BLaER1 treated with 17β-estradiol and CSF1 and Interleukin-3, amounts not matched to agents 10 nM and 100 nM (cell line): ENCODE measurements at regions not wholly inside any gene's neighbourhood (a gene's known extent, or its start where the extent isn't known, plus 50 kb on each side); places are given as distances from the start of the nearest gene placed in this dataset.
A peak's percentile ranks its signal among the peaks of the same experiment; 100 is the strongest.

Experiments
- H3K27ac ChIP-seq, 11 experiments: shearing (Covaris generic); formaldehyde crosslinking; 2 replicates each; pipeline ENCODE4 v1.8.1; 2022
- H3K27me3 ChIP-seq, 11 experiments: shearing (Covaris generic); formaldehyde crosslinking; 2 replicates each; pipeline ENCODE4 v1.8.1; 2022
- H3K36me3 ChIP-seq, 11 experiments: shearing (Covaris generic); formaldehyde crosslinking; 2 replicates each; pipeline ENCODE4 v1.8.1; 2022
- H3K4me1 ChIP-seq, 10 experiments: shearing (Covaris generic); formaldehyde crosslinking; 2 replicates each; pipeline ENCODE4 v1.8.1; 2022
- H3K4me2 ChIP-seq, 11 experiments: shearing (Covaris generic); formaldehyde crosslinking; 2 replicates each; pipeline ENCODE4 v1.8.1; 2022
- H3K4me3 ChIP-seq, 10 experiments: shearing (Covaris generic); formaldehyde crosslinking; 2 replicates each; pipeline ENCODE4 v1.8.1; 2022
- H3K9ac ChIP-seq, 11 experiments: shearing (Covaris generic); formaldehyde crosslinking; 2 replicates each; pipeline ENCODE4 v1.8.1; 2022
- H3K9me3 ChIP-seq, 11 experiments: shearing (Covaris generic); formaldehyde crosslinking; replicated peaks in 1 of 11; 2 replicates each; pipeline ENCODE4 v1.8.1; 2022
- H4K20me1 ChIP-seq, 11 experiments: shearing (Covaris generic); formaldehyde crosslinking; 2 replicates each; pipeline ENCODE4 v1.8.1; 2022
- Cebpa-rat ChIP-seq, 11 experiments: shearing (Covaris generic); IDR thresholded peaks; 2 replicates each; pipeline ENCODE4 v1.8.1; 2022

DNA sequence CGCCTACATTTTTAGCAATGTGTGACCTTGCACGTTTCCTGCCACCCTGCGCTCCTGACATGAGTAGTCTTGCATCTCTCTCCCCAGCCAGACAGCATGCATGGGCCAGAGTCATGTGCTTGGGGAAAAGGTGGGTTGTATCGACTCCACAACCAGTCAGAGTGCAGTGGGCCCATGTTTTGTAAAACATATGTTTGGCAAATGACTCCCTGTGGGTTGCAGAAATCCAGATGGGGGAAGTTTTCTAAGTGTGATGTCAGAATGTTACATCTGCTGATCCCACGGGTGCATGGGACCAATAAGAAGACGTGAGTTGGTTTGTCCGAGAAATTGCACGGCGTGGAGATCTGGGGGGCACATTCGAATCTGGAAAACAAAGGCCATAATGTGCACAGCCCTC lies 147.1 kb downstream of the FOXL1 start:
- no peaks in the 10 kb centered on the region; a peak in 2 of 22 replicates for H4K20me1 ChIP-seq
- no peaks in the 10 kb centered on the region for H3K36me3 ChIP-seq
- H3K27me3 ChIP-seq: peaks cover 0 to 3% (median 0%) of the 10 kb centered on the region in 11 experiments; a peak in 1 of 22 replicates
- peaks cover 0 to 6% (median 0%) of the 10 kb centered on the region in 10 experiments; a peak in 1 of 20 replicates for H3K4me1 ChIP-seq
- no peak overlapping the region for H3K4me2 ChIP-seq
- no peak for TF ChIP-seq Cebpa-rat (IDR thresholded peaks at IDR 0.05)
- no peaks in the 10 kb centered on the region for H3K9me3 ChIP-seq
- no peak overlapping the region for H3K4me3 ChIP-seq
- no peak overlapping the region for H3K9ac ChIP-seq
- H3K27ac ChIP-seq: no peak overlapping the region

DNA sequence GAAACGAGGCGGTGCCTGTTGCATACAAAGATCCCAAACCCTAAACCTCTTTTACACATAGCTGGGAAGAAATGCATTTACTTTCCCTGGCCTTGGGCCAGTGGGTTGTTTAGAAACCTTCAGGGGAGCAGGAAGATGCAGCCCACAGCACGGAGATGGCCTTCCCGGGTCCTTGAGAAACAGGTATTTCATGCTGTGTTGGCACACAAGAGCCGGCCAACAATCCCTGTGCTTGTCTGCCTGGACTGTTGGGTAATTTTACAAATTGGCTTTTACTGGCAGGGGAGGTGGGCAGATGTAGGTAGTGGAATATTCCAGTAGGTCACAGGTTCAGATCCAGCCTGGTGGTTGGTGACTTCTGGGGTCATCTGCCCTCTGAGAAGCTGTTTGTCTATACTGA lies 148.0 kb downstream of the FOXL1 start:
- H3K9ac ChIP-seq: no peak overlapping the region
- no peaks in the 10 kb centered on the region; a peak in 2 of 22 replicates for H4K20me1 ChIP-seq
- H3K36me3 ChIP-seq: no peaks in the 10 kb centered on the region
- H3K4me3 ChIP-seq: no peak overlapping the region
- H3K4me1 ChIP-seq: peaks cover 0 to 9% (median 0%) of the 10 kb centered on the region in 10 experiments; a peak in 2 of 20 replicates
- peaks cover 0 to 5% (median 0%) of the 10 kb centered on the region in 11 experiments; a peak in 3 of 22 replicates for H3K27me3 ChIP-seq
- no peak for TF ChIP-seq Cebpa-rat (IDR thresholded peaks at IDR 0.05)
- no peaks in the 10 kb centered on the region for H3K9me3 ChIP-seq
- no peak overlapping the region for H3K4me2 ChIP-seq
- no peak overlapping the region for H3K27ac ChIP-seq

DNA sequence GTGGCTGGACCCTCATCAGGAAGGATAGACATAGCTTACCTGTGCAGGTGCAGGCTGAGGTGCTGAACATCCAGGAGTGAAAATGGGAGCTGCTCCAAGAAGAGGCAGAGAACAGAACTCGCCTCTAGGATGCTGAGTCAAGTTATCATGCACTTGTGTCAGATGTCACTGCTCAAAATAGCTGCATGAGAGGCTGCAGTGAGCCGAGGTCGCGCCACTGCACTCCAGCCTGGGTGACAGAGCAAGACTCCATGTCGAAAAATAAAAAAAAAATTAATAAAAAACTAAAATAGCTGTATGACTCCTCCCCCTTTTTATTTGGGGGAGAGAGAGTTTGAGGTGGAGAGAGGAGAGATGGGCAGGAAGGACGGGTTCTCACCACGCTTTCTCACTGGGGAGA lies 148.8 kb downstream of the FOXL1 start:
- Histone ChIP-seq H3K4me2 (0 out of 22 replicates have a peak overlapping the region, but pooled peaks of 1 of the 11 experiments have one; percentile 3), H3K27me3 (peaks cover 0 to 5% (median 0%) of the 10 kb centered on the region in 11 experiments; a peak in 3 of 22 replicates), H3K4me3 (no peak overlapping the region), H3K4me1 (peaks cover 0 to 9% (median 0%) of the 10 kb centered on the region in 10 experiments; a peak in 2 of 20 replicates), H3K9me3 (no peaks in the 10 kb centered on the region), H3K36me3 (no peaks in the 10 kb centered on the region), H4K20me1 (no peaks in the 10 kb centered on the region; a peak in 2 of 22 replicates), H3K27ac (no peak overlapping the region), H3K9ac (no peak overlapping the region)
- no peak for TF ChIP-seq Cebpa-rat (IDR thresholded peaks at IDR 0.05)

DNA sequence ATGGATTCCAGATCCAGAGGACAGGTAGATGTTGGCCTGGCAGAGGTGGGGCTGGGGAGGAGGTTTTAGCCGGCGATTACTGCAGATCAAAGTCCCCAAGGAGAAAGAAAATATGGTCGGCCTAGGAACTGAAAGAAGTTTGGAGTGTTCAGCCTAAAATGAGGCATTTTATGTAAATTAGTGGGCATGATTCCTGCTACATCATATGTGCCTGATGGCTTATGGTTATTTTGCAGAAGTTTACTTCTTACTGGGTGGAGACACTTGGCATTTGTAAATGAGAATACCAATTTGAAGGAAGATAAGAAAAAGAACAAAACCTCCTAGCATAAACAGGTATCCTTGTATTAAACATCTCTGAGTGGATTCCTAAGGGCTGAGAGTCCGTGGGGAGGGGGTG lies 149.3 kb downstream of the FOXL1 start:
- TF ChIP-seq Cebpa-rat (IDR thresholded peaks at IDR 0.05): no peak
- Histone ChIP-seq H3K27me3 (peaks cover 0 to 5% (median 0%) of the 10 kb centered on the region in 11 experiments; a peak in 3 of 22 replicates), H4K20me1 (no peaks in the 10 kb centered on the region; a peak in 2 of 22 replicates), H3K4me3 (no peak overlapping the region), H3K9me3 (no peaks in the 10 kb centered on the region), H3K4me2 (0 out of 22 replicates have a peak overlapping the region, but pooled peaks of 1 of the 11 experiments have one; percentile 3), H3K9ac (no peak overlapping the region), H3K36me3 (no peaks in the 10 kb centered on the region), H3K4me1 (peaks cover 0 to 9% (median 0%) of the 10 kb centered on the region in 10 experiments; a peak in 2 of 20 replicates), H3K27ac (no peak overlapping the region)

DNA sequence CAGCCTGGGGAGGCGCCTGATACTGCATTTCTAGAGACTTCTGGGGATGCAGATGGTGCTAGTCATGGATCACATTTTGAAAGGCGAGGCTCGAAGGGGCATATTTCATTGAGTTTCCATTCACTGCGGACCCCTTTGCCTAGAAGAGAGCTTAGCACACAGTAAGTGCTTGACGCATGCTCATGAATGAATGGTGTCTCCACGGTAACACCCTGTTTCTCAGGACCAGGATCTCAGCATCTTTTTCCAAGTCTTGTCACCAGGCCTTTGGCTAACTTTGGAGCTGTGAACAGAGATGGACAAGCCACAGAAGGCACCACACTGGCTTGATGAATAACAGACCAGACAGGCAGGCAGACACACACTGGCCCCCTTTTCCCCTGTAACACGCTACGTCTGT lies 151.3 kb downstream of the FOXL1 start:
- no peaks in the 10 kb centered on the region for H3K9me3 ChIP-seq
- H3K4me2 ChIP-seq: no peak overlapping the region
- TF ChIP-seq Cebpa-rat (IDR thresholded peaks at IDR 0.05): no peak
- H3K9ac ChIP-seq: no peak overlapping the region
- no peak overlapping the region for H3K27ac ChIP-seq
- peaks cover 0 to 5% (median 0%) of the 10 kb centered on the region in 11 experiments; a peak in 3 of 22 replicates for H3K27me3 ChIP-seq
- H3K4me3 ChIP-seq: no peak overlapping the region
- H3K36me3 ChIP-seq: no peaks in the 10 kb centered on the region
- H4K20me1 ChIP-seq: no peaks in the 10 kb centered on the region; a peak in 1 of 22 replicates
- H3K4me1 ChIP-seq: peaks cover 0 to 9% (median 0%) of the 10 kb centered on the region in 10 experiments; a peak in 2 of 20 replicates

DNA sequence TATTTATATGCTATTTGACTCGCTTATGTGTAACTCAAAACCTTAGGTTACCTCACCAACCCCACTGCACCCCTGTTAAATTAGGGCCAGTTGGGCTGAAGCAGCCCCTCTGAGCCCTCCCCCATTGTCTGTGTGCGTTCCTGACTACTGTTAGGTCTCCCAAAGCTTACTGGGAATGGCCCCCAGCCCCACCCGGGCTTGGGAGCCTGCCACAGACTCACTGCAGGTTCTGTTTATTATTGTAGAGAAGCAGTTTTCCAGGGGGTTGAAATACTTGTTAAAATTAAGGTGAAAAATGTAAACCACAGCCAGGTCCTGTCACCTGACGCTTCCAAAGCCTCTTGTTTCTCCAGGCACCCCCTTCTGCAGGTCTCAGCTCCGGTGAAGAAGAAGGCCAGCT lies 151.7 kb downstream of the FOXL1 start:
- Histone ChIP-seq H3K27me3 (peaks cover 0 to 5% (median 0%) of the 10 kb centered on the region in 11 experiments; a peak in 3 of 22 replicates), H4K20me1 (no peaks in the 10 kb centered on the region; a peak in 1 of 22 replicates), H3K9me3 (no peaks in the 10 kb centered on the region), H3K4me1 (peaks cover 0 to 9% (median 0%) of the 10 kb centered on the region in 10 experiments; a peak in 2 of 20 replicates), H3K27ac (no peak overlapping the region), H3K9ac (no peak overlapping the region), H3K4me3 (no peak overlapping the region), H3K36me3 (no peaks in the 10 kb centered on the region), H3K4me2 (no peak overlapping the region; a peak in 1 of 22 replicates)
- no peak for TF ChIP-seq Cebpa-rat (IDR thresholded peaks at IDR 0.05)

DNA sequence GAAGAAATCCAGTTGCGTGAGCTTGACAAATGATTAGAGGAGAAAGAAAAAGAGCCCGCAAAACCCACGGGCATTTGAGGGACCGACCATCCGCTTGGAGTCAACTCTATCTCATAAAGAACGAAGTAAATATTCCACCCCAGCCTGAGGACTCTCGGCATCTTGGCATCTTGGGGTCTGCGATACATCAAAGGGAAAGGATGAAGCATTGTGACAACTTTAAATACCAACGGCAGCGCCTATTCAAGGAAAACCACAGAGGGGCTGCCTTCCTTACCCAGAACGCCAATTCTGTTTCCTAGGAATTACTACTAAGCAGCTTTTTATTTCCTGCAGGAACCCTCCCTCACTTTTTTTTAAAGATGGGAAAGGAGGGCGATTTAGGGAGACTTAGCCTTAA lies 152.2 kb downstream of the FOXL1 start:
- peaks cover 0 to 5% (median 0%) of the 10 kb centered on the region in 11 experiments; a peak in 3 of 22 replicates for H3K27me3 ChIP-seq
- no peaks in the 10 kb centered on the region for H3K9me3 ChIP-seq

DNA sequence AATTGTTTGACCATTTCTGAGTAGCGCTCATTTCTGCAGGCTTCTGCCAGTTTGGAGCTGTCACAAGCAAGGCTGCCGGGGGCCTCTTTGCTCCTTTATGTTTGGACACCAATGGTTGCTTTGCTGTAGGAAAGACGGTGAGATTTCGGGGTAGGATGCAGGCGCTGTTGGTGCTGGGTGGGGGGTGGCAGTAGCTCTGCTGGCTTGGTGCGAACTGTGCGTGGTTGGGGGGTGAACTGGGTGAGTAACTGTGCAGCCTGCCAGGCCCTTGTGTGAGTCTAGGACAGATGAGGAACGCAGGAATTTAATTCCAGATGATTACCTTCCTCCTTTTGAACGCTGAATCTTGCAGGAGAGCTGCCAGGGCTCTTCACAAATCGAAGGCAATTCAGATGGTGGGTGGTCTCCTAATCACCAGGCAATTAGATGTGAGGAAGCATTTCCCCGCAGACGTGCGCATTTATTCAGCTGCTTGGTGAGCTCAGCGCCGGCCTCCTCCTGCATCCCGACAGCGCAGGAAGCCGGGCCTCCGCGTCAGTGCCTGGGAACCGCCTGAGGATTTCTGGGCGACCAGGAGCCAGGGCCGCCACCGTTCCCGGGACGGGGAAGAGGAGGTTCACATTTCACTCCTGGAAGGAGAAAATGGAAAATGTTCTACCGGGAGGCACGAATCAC lies 154.4 kb downstream of the FOXL1 start:
- TF ChIP-seq Cebpa-rat (IDR thresholded peaks at IDR 0.05): no peak
- H3K36me3 ChIP-seq: no peaks in the 10 kb centered on the region
- H3K27me3 ChIP-seq: peaks cover 0 to 5% (median 0%) of the 10 kb centered on the region in 11 experiments; a peak in 3 of 22 replicates
- H3K4me1 ChIP-seq: peaks cover 0 to 12% (median 0%) of the 10 kb centered on the region in 10 experiments; a peak in 4 of 20 replicates
- no peak overlapping the region for H3K9ac ChIP-seq
- no peak overlapping the region for H3K4me2 ChIP-seq
- no peak overlapping the region for H3K4me3 ChIP-seq
- no peak overlapping the region for H3K27ac ChIP-seq
- H3K9me3 ChIP-seq: no peaks in the 10 kb centered on the region
- H4K20me1 ChIP-seq: no peaks in the 10 kb centered on the region

More for the DNA sequence above, 152.2 kb downstream of the FOXL1 start:
- H4K20me1 ChIP-seq: no peaks in the 10 kb centered on the region; a peak in 1 of 22 replicates
- no peak overlapping the region for H3K9ac ChIP-seq
- no peak for TF ChIP-seq Cebpa-rat (IDR thresholded peaks at IDR 0.05)
- no peak overlapping the region for H3K27ac ChIP-seq
- peak overlapping the region in 2 of 11 experiments; percentile 2 to 18; a peak in 3 of 22 replicates for H3K4me2 ChIP-seq
- H3K4me3 ChIP-seq: no peak overlapping the region
- H3K36me3 ChIP-seq: no peaks in the 10 kb centered on the region
- H3K4me1 ChIP-seq: peaks cover 0 to 9% (median 0%) of the 10 kb centered on the region in 10 experiments; a peak in 4 of 20 replicates

DNA sequence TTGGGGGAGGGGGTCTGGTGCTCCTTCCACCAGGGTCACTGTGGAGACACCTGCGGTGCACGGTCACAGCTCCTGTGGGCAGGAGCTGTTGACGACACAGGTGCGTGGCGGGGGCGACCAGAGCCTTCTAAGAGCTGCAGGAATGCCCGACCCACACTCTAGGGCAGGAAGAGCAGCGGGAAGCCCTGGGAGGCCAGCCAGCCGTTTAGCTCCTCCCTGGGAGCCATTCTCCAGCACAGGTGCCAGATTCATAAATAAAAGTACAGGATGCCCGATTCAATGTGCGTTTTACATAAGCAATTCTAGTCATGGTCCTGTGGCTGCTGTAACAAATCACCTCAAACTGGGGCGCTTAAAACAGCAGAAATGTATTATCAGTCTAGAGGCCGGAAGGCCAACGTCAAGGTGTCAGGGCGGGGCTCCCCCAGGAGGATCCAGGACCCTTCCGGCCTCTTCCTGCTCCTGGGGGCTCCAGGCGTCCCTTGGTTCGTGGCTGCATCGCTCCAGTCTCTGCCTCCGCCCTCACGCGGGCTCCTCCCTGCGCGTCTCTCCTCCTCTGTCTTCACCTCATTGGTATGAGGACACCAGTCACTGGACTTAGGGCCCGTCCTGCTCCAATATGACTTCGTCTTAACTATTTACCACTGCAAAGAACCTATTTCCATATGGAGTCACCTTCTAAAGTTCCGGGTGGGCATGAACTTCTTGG lies 155.4 kb downstream of the FOXL1 start:
- TF ChIP-seq Cebpa-rat (IDR thresholded peaks at IDR 0.05): no peak
- Histone ChIP-seq H3K9ac (no peak overlapping the region), H4K20me1 (no peaks in the 10 kb centered on the region), H3K4me3 (no peak overlapping the region), H3K36me3 (no peaks in the 10 kb centered on the region), H3K4me1 (peaks cover 0 to 12% (median 0%) of the 10 kb centered on the region in 10 experiments; a peak in 4 of 20 replicates), H3K4me2 (no peak overlapping the region; a peak in 1 of 22 replicates), H3K9me3 (no peaks in the 10 kb centered on the region), H3K27ac (no peak overlapping the region), H3K27me3 (peaks cover 0 to 5% (median 0%) of the 10 kb centered on the region in 11 experiments; a peak in 3 of 22 replicates)
